Stimulated activated CD8-positive, alpha-beta memory T cell treated with anti-CD3 and anti-CD28 coated beads, Interleukin-12 subunit alpha, Interleukin-12 subunit beta, amount 100 ng/mL, for 24 hours (primary cell): ENCODE measurements at regions not wholly inside any gene's neighbourhood (a gene's known extent, or its start where the extent isn't known, plus 50 kb on each side); places are given as distances from the start of the nearest gene placed in this dataset.
"Not testable (repeated sequence)": the region's sequence is repeated elsewhere in the genome, so short reads cannot be mapped to it uniquely, and the experiment has no call there.

ENCODE experiments used
- DNase-seq: peaks from one replicate; pipeline ENCODE4 v3.0.0-alpha.2; 2020; ENCODE audit errors: extremely low read depth

DNA sequence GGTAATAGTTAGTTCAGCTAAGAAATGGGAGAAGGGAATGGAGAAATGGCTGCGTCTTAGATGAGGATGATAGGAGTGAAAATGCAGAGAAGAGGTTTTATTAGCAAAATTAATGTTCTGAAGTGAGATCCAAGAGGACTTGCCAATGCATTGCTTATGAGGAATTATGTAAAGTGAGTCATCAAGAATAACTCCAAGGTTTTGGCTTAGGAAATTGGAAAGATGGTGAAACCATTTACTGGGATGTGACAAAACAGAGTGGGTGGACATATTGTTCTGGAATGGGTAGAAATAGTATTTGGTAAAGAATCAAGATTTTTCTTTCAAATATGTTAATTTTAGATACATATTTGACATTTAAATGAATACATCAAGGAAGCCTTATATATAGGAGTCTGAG lies 306.6 kb upstream of the CYRIA start:
- no peak for DNase-seq

DNA sequence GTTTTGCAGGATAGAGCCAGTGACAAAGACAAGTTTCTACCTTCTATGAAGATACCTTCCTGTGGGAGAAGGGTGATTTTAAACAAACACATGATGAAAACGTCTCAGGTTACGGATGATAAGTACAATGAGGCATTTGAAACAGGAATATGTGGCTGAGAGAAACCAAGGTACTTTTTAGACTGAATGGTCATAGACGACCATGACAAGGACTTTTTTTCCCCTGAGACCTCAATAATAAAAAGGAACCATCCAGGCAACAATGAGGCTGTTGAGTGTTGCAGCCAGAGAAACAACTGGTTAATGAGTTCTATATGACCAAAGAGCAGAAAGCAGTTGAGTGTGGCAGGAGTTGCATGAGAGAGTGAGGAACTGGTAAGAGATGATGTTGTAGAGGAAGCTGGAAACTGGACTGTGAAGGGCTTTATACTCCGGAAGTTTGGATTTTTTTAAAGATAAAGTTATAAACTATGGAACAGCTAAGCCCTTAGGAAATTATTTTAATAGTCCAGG lies 306.1 kb upstream of the CYRIA start:
- no peak for DNase-seq

DNA sequence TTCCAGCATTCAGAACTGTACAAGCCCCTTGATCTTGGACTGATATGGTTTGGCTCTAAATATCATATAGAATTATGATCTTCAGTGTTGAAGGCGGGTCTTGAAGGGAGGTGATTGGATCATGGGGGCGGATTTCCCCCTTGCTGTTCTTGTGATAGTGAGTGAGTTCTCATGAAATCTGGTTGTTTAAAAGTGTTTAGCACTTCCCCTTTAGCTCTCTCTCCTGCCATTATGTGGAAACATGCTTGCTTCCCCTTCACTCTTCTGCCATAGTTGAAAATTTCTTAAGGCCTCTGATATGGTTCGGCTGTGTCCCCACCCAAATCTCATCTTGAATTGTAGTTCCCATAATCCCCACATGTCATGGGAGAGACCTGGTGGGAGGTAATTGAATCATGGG lies 305.3 kb upstream of the CYRIA start:
- not testable (repeated sequence) for DNase-seq

DNA sequence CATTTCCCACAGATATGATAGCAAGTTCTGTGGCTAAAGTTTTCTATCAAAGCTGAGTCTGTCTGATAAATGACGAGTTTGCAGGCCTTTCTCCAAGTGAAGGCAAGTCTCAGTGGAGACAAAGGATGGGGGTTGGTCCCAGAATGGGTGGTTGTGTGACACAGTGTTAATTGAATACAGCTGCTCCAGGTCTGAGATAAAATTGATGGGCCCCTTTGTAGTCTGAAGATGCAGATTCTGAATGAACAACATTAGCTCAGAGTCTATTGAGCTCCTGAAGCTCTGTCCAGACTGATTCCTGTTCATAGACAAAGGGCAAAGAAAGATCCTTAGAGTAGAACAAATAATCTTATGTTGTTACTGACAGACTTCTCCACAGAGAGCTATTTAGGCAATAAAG lies 296.9 kb upstream of the CYRIA start:
- no peak for DNase-seq

DNA sequence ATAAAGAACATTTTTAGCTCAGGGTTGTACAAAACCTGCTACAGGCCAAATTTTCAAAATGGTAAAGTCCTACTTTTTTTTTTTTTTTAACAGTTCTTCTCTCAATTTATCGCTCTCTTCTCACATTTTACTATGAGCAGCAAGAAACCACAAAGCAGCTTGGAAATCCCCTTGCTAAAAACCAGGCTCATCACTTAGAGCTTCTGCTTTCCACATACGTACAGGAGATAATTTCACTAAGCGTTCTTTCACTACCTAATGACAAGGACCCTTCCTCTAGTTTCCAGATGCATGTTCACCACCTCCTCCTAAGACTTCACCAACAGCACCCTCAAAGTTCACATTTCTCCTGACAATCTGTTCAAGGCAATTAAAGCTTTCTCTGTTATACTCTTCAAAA lies 294.9 kb upstream of the CYRIA start:
- no peak for DNase-seq

DNA sequence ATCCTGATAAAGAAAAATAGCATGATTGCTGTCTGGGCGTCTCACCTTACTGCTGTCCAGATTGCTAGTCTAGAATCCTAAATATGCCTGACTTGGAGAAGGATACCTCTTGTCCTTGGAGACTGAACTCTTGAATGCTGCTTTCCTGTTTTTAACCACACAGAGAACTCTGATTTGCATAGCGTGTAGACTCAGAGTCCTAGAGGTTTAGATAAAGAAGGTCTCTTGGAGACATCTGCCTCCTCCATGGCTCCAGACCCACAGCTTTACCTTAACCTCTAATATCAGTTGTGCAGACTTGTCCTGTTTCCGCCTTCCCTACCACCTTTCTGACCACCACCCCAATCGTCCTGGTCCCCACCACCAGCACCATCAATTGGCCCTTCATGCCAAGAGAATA lies 292.6 kb upstream of the CYRIA start:
- no peak for DNase-seq

DNA sequence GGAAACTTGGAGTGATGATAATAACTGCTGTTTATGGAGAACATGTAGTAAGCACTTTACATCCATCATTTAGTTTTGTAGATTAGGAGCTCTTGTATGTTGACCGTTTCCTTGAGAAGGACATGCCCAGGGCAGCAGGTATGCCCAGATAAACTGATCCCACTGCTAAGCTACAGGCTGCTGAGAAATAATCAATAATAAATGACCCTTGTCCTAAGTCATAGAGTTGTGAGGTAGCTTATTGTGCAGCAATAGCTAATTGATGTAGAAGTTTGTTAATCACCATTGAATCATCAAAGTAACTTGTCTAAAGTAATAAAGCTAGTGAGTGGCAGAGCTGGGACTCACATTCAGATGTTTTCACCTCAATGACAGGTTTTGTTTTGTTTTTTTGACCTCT lies 287.2 kb upstream of the CYRIA start:
- no peak for DNase-seq

DNA sequence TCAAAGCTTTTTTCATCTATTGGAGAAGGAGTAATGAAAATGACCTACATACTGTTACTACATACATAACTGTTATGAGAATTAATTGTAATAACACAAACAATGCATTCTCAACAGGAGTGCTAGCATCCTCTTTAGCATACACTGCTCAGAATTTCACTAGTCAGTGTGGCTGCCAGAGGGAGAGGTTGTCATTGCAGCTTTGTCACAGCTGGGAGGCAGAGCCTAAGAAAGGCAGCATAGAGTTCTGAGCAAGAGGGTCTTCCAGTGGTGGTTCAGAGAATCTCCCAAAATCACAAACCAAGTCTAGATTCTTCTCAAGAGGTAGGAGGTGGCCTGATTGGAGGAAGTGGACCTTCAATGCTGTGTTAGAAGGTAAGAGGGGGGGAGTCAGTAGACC lies 286.7 kb upstream of the CYRIA start:
- no peak for DNase-seq

DNA sequence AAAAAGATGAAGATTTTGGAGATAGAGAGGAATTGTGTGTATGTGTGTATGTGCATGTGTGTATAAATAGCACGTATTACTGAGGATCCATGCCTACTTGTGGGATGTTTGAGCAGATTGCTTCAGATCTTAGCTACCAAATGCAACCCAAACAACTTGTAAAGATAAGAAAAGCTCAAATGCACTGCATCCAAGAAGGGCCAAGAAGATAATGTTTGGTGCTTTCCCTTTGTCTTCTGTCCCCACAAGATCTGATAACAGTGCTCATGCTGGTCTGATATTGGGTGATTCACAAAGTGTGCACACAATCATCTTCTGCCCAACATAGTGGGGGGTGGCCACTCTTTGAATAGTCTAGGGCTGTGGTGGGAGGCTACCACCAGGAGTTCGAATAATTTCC lies 284.8 kb upstream of the CYRIA start:
- no peak for DNase-seq

DNA sequence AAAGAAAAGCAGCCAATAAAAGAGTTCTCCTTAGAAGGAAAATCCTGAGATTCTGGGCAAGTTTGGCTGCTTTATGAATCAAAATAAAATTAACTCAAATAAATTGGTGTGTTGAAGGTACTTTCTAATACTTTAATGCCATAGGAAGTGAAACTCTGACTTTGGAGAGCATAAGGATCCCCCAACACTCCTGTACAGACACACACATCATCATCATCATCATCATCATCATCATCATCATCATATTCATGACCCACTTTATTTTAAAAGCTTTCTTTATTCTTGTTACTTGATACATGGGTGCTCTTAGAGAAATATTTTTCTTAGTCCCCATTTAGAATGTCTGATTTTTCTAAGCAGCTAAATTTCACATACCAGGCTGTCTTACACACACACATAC lies 283.1 kb upstream of the CYRIA start:
- DNase-seq = no peak

DNA sequence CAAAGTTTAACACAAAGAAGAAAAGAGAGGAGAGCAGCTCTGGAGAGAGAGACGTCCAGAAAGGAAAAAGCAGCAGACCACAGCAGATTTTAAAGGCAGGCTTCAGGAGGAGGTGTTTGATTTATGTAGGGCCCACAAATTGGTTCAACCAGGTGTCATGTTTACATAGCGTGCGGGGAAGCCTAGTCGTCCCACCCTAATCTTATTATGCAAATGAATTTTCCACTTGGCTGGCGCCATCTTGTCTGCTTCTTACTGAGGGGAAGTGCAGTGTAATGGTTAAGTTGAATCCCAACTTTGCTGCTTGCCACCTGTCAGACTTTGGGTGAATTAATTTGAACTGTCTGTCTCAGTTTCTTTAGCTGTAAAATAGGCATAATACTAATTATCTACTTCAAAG lies 282.4 kb upstream of the CYRIA start:
- DNase-seq = no peak

DNA sequence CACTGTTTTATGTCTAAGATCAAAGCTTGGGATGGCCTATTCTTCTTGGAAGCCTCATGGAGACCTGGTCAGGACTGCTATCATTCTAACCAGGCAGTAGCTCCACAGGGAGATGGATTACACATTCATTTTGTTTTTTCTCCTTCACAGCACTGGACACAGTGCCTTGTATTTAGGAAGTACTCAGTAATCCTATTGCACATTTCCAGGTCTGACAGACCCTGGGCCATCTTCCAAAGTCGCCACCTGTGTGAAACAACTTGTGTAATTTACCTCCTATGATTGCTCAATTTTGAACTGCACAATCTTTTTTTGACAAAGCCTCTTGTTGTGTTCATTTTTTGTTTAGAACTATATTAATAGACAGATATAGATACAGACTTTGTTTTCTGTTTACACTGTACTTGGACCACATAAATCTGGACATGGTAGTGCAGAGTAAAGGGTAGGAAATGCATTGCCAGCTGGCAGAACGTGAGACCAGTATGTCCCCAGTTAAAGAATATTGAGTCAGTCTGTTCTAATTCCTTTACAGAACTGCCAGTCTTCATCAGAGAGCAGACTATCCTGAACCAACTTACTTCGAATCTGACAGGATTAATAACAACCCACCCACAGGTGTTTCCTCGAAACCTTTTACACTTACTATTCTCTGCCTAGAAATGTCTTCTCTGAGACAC lies 277.8 kb upstream of the CYRIA start:
- no peak for DNase-seq

DNA sequence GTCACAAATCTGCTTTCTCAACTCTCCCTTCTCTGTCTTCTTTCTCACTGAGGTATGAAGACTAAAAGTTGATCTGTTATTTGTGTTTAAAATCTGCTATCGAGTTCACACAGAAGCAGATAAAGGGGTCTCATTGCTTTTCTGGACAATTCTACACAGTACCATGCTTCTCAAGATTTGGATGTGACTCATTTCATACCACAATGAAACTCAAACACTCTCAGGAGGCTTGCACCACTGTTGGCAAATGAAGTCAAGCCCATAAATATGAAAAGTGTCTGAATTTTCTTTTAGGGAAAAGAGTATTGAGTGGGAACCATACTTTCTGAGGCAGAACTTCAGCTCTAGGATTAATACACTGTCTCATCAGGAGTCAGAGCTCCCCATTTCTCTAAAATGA lies 274.6 kb upstream of the CYRIA start:
- no peak for DNase-seq

DNA sequence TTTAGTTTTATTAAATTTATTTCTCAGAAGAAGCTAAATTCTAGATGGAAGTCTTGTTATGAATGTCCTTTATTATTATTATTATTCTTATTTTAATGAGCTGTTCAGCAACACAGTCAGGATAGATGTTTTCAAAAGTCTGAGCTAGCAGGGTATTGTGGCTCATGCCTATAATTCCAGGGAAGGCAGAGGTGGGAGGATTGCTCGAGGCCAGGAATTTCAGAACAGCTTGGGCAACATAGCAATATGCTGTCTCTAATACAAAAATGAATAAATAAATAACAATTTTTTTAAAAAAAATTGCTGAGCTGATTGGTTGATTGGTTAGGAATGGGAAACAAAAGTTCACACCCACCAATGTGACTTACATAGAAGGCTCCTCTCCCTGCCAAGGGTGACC lies 274.1 kb upstream of the CYRIA start:
- no peak for DNase-seq

DNA sequence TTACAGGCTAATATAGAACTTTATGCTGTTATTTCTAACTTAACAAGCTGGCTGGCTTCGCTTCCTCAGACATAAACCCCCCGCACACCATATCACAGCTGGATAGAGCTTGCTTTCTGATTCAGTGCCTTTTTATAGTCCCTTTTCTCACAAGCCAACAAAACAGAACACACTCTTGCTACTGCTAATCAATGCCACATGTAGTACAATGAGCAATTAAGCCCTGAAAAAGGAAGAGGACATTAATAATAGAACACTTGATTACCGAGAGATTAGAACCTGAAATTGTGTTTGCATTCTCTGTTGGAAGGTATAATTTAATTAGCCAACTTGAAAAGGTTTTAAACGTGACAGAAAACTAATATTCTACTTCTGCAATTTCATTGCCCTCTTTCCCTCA lies 267.7 kb upstream of the CYRIA start:
- no peak for DNase-seq

DNA sequence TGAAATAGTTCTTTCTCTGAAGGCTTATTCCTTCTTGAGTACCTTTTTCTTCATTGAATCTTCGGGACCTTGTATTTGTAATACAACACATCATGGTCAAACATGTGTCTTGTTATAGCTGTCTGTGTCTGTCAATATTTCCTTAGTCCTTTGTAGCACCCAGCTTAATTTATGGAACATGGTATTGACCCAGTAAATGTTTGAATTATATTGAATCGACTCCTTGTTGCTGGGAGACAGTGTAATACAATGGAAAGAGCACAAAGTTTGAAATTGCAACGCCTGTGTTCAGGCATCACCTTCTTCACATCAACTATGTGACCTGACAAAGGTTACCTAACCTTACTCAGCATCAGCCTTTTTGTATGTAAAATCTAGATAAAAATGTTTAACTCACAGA lies 267.2 kb upstream of the CYRIA start:
- no peak for DNase-seq

DNA sequence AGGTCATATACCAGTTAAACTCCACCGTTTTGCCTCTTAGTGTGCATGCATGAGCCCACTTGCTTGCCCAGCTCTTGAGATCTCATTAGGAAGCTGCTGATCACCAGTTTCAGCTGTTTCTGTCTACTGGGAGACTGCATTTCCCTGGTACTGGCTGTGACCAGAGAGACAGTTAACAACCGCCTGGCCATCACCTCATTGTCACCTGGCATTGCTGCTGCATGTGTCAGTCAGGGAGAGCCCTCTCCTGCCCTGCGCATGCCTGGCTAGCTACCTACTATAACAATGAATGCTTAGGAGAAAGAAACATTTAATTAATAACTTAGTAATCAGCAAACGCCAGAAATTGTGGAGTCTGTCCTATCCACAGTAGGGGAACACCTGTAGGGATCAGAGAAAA lies 265.8 kb upstream of the CYRIA start:
- no peak for DNase-seq

DNA sequence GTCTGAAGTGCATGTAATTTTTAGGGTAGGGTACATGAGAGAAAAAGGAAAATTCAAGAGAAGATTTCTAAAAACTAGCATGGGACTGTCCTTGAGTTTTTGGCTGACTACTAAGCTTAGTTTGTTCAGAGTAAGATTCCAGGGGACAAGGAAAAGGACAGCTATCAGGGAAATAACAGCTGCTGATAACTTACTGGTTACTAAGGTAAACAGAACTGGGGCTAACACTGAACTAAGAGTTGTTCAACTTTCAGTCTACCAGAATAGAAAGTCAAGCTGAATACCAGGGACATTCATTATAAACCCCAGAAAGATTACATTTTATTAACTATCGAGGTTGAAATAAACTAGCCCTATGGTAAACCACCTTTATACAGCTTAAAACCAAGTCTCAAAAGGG lies 261.8 kb upstream of the CYRIA start:
- DNase-seq = no peak

DNA sequence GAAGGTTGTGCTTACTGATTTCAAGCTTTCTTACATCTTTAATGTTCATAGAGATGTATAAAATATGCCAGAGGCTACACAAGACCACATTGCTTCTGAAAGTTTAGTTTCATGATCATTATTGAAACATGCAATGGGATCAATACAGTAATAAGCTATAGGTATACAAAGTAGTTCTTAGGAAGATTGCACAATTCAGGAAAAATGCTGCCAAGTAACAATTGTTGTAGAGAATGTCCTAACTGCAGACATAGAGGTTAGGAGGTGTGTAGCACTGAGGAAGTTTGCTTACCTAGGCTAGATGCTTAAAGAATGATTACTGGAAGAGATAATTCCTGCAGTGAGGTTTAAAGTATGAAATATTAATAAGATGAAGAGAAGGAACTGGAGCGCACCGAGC lies 259.5 kb upstream of the CYRIA start:
- no peak for DNase-seq

DNA sequence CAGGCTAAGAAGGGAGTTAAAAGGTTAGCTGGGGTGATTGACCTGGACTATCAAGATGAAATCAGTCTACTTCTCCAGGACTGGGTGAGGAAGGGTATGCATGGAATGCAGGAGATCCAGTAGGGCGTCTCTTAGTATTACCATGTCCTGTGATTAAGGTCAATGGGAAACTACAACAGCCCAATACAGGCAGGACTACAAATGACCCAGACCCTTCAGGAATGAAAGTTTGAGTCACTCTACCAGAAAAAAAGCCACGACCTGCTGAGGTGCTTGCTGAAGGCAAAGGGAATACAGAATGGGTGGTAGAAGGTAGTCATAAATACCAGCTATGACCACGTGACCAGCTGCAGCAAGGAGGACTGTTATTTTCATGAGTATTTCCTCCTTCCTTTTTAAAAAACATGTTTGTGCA lies 249.7 kb upstream of the CYRIA start:
- DNase-seq = not testable (repeated sequence)

DNA sequence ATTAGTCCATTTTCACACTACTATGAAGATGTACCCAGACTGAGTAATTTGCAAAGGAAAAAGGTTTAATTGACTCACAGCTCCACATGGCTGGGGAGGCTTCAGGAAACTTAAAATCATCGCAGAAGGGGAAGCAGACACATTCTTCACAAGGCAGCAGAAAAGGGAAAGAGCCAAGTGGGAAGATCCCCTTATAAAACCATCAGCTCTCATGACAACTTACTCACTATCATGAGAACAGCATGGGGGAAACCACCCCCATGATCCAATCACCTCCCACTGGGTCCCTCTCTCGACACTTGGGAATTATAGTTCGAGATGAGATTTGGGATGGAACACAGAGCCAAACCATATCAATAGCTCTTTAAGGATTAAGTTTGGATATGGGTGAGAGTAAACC lies 246.1 kb upstream of the CYRIA start:
- no peak for DNase-seq

DNA sequence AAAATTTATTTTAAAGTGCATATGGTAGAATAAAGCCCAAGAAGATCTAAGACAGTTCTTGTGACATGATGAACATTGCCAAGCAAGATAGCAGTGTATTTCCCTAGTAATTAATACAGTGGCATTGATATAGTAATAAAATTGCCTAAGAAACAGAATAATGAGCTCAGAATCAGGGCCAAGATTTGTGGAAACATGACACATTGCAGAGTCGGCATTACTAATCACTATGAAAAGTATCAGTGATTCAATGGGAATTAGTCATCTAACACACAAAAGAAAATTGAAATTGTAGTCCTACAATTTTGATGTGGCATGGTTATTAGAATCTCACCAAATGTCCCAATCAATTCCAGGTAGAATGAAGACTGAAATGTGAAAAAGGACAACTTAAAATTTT lies 243.0 kb upstream of the CYRIA start:
- no peak for DNase-seq

DNA sequence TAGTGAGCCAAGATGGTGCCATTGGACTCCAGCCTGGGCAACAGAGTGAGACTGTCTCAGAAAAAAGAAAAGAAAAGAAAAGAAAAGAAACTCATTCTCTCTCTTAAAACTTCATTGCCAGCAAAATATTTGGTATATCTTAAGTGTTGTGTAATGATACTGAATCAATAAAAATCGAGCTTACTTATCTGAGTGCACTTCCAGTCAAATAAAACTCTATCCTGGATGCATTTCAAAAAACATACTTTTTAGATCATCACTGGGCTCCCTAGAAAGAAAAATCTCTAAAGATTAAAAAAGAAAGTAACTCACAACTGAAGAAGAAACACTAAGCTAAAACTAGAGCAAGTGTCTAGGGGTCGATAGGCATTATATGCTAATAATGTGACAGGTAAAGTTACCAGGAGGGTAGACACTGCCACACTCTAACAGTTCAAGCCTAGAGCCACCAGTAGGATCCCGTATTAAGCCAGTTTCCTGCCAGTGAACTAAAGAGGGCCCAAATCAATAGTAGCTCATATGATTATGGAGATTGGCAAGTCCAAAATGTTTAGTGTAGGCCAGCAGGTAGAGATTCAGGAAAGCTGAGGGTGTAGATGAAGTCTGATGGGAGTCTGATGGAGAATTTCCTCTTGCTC lies 242.1 kb upstream of the CYRIA start:
- DNase-seq = no peak

DNA sequence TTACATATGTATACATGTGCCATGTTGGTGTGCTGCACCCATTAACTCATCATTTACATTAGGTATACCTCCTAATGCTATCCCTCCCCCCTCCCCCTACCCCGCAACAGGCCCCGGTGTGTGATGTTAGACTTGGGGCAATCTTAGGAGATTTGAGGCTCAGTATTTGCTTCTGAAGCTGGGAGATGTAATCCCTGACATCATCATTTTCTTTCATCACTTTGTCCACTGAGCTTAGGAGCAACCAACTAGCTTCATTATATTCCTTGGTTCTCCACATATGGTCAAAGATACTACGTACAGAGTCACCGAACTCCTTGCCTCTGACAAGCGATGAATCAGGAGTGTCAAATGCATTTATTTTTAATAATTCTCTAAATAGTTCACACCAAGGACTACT lies 239.7 kb upstream of the CYRIA start:
- DNase-seq = not testable (repeated sequence)
